ENCODE measurements at regions not wholly inside any gene's neighbourhood (a gene's known extent, or its start where the extent isn't known, plus 50 kb on each side); places are given as distances from the start of the nearest gene placed in this dataset.

DNA sequence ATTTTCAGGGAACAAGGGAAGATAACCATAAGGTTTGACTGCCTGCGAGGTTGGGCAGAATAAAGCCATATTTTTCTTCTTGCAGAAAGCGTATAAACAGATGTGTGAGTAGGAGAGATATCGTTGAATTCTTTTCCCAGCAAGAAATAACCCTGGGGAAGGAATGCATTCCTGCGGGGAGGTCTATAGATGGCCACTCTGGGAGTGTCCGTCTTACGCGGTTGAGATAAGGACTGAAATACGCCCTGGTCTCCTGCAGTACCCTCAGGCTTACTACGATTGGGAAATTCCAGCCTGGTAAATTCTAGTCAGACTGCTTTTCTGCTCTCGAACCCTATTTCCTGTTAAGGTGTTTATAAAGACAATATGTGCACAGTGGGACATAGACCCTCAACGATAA is 225.0 kb downstream of the LRIG3 start:
- no peak for TF ChIP-seq POLR2A (IDR thresholded peaks at IDR 0.05)
- TF ChIP-seq CTCF (IDR thresholded peaks at IDR 0.05 in 8 of 11, conservative IDR thresholded peaks at IDR 0.05 in 3 of 11), result no peak

All from spleen (tissue), 7 donors.